Activated naive CD8-positive, alpha-beta T cell treated with anti-CD3 and anti-CD28 coated beads, Interleukin-2, amount 10 ng/mL, durations not matched to agents 7 days and 5 days (primary cell): ENCODE measurements at regions not wholly inside any gene's neighbourhood (a gene's known extent, or its start where the extent isn't known, plus 50 kb on each side); places are given as distances from the start of the nearest gene placed in this dataset.
"Not testable (repeated sequence)": the region's sequence is repeated elsewhere in the genome, so short reads cannot be mapped to it uniquely, and the experiment has no call there.

ENCODE experiments used
- ATAC-seq: fragments of 150-1000 bp; cut with Tn5 transposase; one replicate; pipeline ENCODE4 v1.10.0; 2021; ENCODE audit warnings: low read depth, moderate library complexity
- POLR2A ChIA-PET: fragments of 350-600 bp; sonication (Branson Sonifier 250); formaldehyde crosslinking; loops from one replicate; lab custom pipeline; 2021; ENCODE audit warnings: antibody characterized with exemption; lab: Charles Lee
- DNase-seq: peaks from one replicate; pipeline ENCODE4 v3.0.0; 2021
- H3K27ac Mint-ChIP-seq: one replicate; pipeline ENCODE4 v1.8.0; 2022; ENCODE audit warnings: mild to moderate bottlenecking, mixed read lengths
- H3K27me3 Mint-ChIP-seq: one replicate; pipeline ENCODE4 v1.8.0; 2022; ENCODE audit warnings: mild to moderate bottlenecking, moderate library complexity, mixed read lengths
- H3K36me3 Mint-ChIP-seq: one replicate; pipeline ENCODE4 v1.8.0; 2021; ENCODE audit warnings: mild to moderate bottlenecking, mixed read lengths
- H3K4me1 Mint-ChIP-seq: one replicate; pipeline ENCODE4 v1.8.0; 2021; ENCODE audit warnings: mixed read lengths
- H3K4me3 Mint-ChIP-seq: one replicate; pipeline ENCODE4 v1.8.0; 2022; ENCODE audit warnings: mild to moderate bottlenecking, moderate library complexity, mixed read lengths
- H3K9me3 Mint-ChIP-seq: one replicate; pipeline ENCODE4 v1.8.0; 2021; ENCODE audit warnings: mixed read lengths

DNA sequence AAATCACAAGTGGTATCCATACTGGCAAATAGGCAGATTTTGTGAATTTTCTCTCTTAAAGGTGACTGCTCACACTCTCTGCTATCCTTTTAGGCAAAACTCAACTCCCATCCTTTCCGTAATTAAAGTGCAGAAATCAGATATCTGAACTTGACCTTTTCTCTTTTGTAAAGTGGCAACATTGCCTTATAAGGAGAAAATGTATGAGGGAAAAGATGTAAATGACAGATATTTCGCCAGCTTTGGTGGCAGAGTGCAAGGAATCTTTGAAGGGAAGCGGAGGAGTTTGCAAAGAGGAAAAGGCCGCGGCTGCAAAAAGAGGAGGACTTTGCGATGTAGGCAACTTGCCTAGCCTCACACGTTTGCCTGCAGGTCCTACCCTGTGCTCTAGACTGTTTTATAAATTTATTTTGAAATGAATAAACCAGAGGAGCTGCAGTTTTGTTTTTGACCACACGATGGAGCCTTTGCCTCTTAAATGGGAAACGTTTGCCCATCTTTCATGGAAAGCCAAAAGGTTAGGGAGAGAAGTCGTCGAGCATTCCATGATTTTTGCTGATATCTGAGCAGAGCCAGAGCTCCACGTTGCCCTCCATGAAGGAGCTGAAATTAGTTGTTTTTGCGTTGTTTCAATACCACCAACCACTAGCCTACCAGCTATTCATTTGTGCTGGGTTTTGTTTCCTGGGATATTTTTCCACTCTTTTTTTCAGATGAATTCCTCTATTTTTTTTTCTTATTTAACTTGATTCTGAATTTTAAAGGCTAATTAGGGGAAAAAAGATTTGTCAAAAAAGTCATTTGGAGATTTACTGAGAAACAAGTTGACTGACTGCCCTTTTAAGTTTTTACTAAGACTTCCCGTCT lies 242.3 kb downstream of the LMX1A start:
- ATAC-seq, result no peak
- DNase-seq, result no peak
- POLR2A ChIA-PET, result no interaction called here
- peaks cover 27% of the 10 kb centered on the region for H3K27me3 Mint-ChIP-seq
- H3K4me1 Mint-ChIP-seq, result no peaks in the 10 kb centered on the region
- no peak overlapping the region for H3K4me3 Mint-ChIP-seq
- H3K27ac Mint-ChIP-seq, result no peak overlapping the region
- no peaks in the 10 kb centered on the region for H3K9me3 Mint-ChIP-seq
- no peaks in the 10 kb centered on the region for H3K36me3 Mint-ChIP-seq

DNA sequence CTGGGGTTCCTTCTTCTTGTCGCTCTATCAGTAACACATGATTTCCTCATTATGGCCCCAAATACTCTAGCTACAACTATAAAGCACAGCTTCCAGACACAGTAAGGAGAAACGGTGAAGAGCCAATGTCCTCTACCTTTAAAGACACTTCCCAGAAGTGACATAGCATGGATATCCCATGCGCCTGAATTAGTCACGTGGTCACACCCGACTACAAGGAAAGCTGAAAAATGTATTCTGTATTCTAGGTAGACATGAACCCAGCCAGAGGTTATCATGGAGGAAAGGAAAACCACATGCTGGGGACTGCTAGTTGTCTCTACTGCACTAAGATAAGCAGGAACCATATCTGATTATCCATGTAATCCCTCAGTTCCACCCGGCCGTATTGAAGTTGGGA lies 244.3 kb downstream of the LMX1A start:
- H3K4me3 Mint-ChIP-seq, result no peak overlapping the region
- DNase-seq (no peak), ATAC-seq (no peak)
- H3K4me1 Mint-ChIP-seq, result no peaks in the 10 kb centered on the region
- no peaks in the 10 kb centered on the region for H3K36me3 Mint-ChIP-seq
- H3K9me3 Mint-ChIP-seq, result no peaks in the 10 kb centered on the region
- peaks cover 11% of the 10 kb centered on the region for H3K27me3 Mint-ChIP-seq
- H3K27ac Mint-ChIP-seq, result no peak overlapping the region
- POLR2A ChIA-PET, result no interaction called here

DNA sequence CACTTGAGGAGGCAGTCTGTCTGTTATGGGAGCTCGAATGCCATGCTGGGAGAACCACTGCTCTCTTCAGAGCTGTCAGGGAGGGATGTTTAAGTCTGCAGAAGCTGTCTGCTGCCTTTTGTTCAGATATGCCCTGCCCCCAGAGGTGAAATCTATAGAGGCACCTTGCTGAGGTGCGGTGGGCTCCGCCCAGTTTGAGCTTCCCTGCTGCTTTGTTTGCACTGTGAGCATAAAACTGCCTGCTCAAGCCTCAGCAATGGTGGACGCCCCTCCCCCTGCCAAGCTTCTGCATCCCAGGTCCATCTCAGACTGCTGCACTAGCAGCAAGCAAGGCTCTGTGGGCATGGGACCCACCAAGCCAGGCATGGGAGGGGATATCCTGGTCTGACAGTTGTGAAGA lies 247.5 kb downstream of the LMX1A start:
- POLR2A ChIA-PET, result no interaction called here
- H3K36me3 Mint-ChIP-seq, result no peaks in the 10 kb centered on the region

DNA sequence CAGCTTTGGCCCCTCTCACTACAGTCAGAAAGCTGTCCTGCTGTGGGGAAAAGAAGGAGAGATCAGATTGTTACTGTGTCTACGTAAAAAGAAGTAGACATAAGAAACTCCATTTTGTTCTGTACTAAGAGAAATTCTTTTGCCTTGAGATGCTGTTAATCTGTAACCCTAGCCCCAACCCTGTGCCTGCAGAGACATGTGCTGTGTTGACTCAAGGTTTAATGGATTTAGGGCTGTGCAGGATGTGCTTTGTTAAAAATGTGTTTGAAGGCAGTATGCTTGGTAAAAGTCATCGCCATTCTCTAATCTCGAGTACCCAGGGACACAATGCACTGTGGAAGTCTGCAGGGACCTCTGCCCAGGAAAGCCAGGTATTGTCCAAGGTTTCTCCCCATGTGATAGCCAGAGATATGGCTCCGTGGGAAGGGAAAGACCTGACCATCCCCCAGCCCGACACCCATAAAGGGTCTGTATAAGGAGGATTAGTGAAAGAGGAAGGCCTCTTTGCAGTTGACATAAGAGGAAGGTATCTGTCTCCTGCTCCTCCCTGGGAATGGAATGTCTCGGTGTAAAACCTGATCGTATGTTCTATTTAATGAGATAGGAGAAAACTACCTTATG lies 263.9 kb downstream of the LMX1A start:
- H3K9me3 Mint-ChIP-seq, H3K4me3 Mint-ChIP-seq, H3K36me3 Mint-ChIP-seq, H3K4me1 Mint-ChIP-seq, ATAC-seq, H3K27me3 Mint-ChIP-seq, POLR2A ChIA-PET, H3K27ac Mint-ChIP-seq, DNase-seq: not testable (repeated sequence)

More for the DNA sequence above, 247.5 kb downstream of the LMX1A start:
- ATAC-seq (no peak), DNase-seq (no peak)
- H3K27me3 Mint-ChIP-seq, result no peaks in the 10 kb centered on the region
- H3K27ac Mint-ChIP-seq, result no peak overlapping the region
- H3K4me1 Mint-ChIP-seq, result no peaks in the 10 kb centered on the region
- H3K4me3 Mint-ChIP-seq, result no peak overlapping the region
- H3K9me3 Mint-ChIP-seq, result peaks cover 4% of the 10 kb centered on the region

DNA sequence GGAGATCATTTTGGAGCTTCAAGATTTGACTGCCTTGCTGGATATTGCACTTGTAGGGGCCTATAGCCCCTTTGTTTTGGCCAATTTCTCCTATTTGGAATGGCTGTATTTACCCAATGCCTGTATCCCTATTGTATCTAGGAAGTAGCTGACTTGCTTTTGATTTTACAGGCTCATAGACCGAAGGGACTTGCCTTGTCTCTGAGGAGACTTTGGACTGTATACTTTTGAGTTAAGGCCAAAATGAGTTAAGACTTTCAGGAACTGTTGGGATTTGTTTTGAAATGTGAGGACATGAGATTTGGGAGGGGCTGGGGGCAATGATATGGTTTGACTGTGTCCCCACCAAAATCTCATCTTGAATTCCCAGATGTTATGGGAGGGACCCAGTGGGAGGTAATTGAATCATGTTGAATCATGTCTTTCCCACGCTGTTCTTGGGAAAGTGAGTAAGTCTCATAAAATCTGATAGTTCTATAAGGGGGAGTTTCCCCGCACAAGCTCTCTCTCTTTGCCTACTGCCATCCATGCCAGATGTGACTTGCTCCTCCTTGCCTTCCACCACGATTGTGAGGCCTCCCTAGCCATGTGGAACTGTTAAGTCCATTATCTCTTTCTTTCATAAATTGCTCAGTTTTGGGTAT lies 276.1 kb downstream of the LMX1A start:
- Mint-ChIP-seq H3K4me1 (no peaks in the 10 kb centered on the region), H3K27ac (no peak overlapping the region)
- POLR2A ChIA-PET, result no interaction called here

GRCh38 chr1:165078391-165078790 lies 278.1 kb downstream of the LMX1A start:
- Mint-ChIP-seq H3K9me3 (no peaks in the 10 kb centered on the region), H3K36me3 (no peaks in the 10 kb centered on the region), H3K27ac (no peak overlapping the region), H3K4me3 (no peak overlapping the region), H3K4me1 (no peaks in the 10 kb centered on the region), H3K27me3 (no peaks in the 10 kb centered on the region)
- ATAC-seq (no peak), DNase-seq (no peak)
- POLR2A ChIA-PET, result no interaction called here

More for the DNA sequence above, 276.1 kb downstream of the LMX1A start:
- H3K27me3 Mint-ChIP-seq, result no peaks in the 10 kb centered on the region
- H3K4me3 Mint-ChIP-seq, result no peak overlapping the region
- DNase-seq, result no peak
- no peak for ATAC-seq
- no peaks in the 10 kb centered on the region for H3K36me3 Mint-ChIP-seq
- no peaks in the 10 kb centered on the region for H3K9me3 Mint-ChIP-seq

DNA sequence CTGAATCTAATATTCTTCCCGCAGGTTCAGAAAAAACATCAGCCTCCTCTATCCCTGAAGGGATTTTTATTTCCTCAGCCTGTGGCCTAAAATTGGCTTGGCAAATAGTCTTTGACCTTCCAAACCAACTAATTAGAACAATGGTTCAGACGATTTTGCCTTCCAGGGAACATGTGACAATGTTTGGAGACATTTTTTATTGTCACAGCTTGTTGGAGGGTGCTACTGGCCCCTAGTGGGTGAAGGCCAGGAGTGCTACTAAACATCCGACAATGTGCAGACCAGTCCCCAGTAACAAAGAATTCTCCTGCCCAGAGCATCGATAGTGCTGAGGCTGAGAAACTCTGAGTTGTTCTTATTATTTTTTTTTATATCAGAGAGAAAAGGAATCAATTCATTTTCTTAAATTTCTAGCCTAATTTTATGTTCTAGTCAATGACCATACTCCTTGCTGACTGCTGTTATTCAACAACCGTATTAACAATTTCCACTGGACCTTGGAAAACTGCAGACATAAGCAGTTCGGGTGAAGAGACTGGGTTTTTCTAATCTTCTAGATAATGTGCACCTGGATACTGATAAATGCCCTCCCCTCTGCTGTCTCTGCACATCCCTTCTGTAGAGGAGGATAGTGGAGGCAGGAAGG lies 280.7 kb downstream of the LMX1A start:
- DNase-seq, result no peak
- ATAC-seq, result no peak
- Mint-ChIP-seq H3K27ac (no peak overlapping the region), H3K4me3 (no peak overlapping the region), H3K9me3 (no peaks in the 10 kb centered on the region), H3K4me1 (no peaks in the 10 kb centered on the region), H3K27me3 (no peaks in the 10 kb centered on the region), H3K36me3 (no peaks in the 10 kb centered on the region)
- POLR2A ChIA-PET, result no interaction called here

DNA sequence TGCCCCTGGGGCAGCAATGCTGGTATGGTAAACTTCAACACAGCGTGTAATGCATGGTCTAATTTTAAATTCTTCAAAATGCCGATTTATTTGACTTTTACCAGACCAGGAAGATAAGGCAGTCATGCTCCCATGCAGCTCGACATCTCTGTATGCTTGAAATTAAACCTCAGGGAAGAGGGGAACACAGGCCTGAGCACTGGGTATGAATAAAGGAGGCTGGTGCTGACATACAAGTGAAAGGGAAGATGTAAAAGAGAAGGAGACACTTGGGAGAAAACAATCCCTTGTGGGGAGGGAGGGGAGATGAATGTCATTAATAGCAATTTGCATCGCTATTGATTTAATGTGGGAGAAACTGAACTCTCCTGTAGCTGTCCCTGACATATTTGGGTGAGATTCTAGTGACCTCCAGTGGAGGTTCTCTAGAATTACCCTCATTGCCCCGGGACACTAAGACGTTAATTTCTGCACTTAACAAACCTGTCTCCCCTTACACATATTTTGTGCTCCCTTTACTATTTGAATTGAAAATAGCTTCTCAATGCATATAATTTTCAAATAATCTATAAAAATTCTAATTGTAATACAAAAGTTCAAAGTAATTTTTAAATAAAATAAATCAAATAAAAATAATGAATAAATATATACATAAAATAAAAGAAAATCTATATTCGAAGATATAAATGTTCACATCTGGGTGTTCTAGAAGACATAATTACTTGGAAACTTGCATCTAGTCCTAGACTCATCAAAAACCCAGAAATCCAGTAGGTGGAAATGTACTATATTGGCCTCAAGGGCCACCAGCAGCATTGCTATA lies 283.1 kb downstream of the LMX1A start:
- Mint-ChIP-seq H3K9me3 (no peaks in the 10 kb centered on the region), H3K36me3 (no peaks in the 10 kb centered on the region), H3K27me3 (no peaks in the 10 kb centered on the region), H3K4me3 (no peak overlapping the region), H3K27ac (no peak overlapping the region), H3K4me1 (no peaks in the 10 kb centered on the region)
- no peak for ATAC-seq
- no peak for DNase-seq
- POLR2A ChIA-PET, result no interaction called here

- POLR2A ChIA-PET, result no interaction called here
- H3K9me3 Mint-ChIP-seq, result no peaks in the 10 kb centered on the region
Observed at GRCh38 chr1:165070675-165071074, 285.8 kb downstream of the LMX1A start.

GRCh38 chr1:165069829-165070228 lies 286.7 kb downstream of the LMX1A start:
- POLR2A ChIA-PET, result no interaction called here

More at GRCh38 chr1:165070675-165071074, 285.8 kb downstream of the LMX1A start:
- H3K4me1 Mint-ChIP-seq, result no peaks in the 10 kb centered on the region
- H3K36me3 Mint-ChIP-seq, result no peaks in the 10 kb centered on the region
- ATAC-seq (no peak), DNase-seq (no peak)
- H3K4me3 Mint-ChIP-seq, result no peak overlapping the region
- no peaks in the 10 kb centered on the region for H3K27me3 Mint-ChIP-seq
- H3K27ac Mint-ChIP-seq, result no peak overlapping the region

GRCh38 chr1:165068741-165069140 lies 287.8 kb downstream of the LMX1A start:
- Mint-ChIP-seq H3K4me1 (no peaks in the 10 kb centered on the region), H3K27ac (no peak overlapping the region), H3K36me3 (no peaks in the 10 kb centered on the region), H3K4me3 (no peak overlapping the region), H3K27me3 (no peaks in the 10 kb centered on the region), H3K9me3 (no peaks in the 10 kb centered on the region)
- no peak for ATAC-seq
- POLR2A ChIA-PET, result no interaction called here
- no peak for DNase-seq

More at GRCh38 chr1:165069829-165070228, 286.7 kb downstream of the LMX1A start:
- Mint-ChIP-seq H3K4me1 (no peaks in the 10 kb centered on the region), H3K27ac (no peak overlapping the region), H3K36me3 (no peaks in the 10 kb centered on the region), H3K9me3 (no peaks in the 10 kb centered on the region), H3K4me3 (no peak overlapping the region), H3K27me3 (no peaks in the 10 kb centered on the region)
- ATAC-seq, result no peak
- no peak for DNase-seq

- H3K9me3 Mint-ChIP-seq, result no peaks in the 10 kb centered on the region
- no peaks in the 10 kb centered on the region for H3K4me1 Mint-ChIP-seq
- H3K36me3 Mint-ChIP-seq, result no peaks in the 10 kb centered on the region
- POLR2A ChIA-PET, result no interaction called here
- no peak overlapping the region for H3K4me3 Mint-ChIP-seq
- no peaks in the 10 kb centered on the region for H3K27me3 Mint-ChIP-seq
- ATAC-seq (no peak), DNase-seq (no peak)
- no peak overlapping the region for H3K27ac Mint-ChIP-seq
Observed at GRCh38 chr1:165067829-165068228, 288.7 kb downstream of the LMX1A start.
